Lung (tissue), 11 donors: ENCODE measurements at regions not wholly inside any gene's neighbourhood (a gene's known extent, or its start where the extent isn't known, plus 50 kb on each side); places are given as distances from the start of the nearest gene placed in this dataset.

Experiments
- ATAC-seq: fragments of 200-7000 bp; cut with Tn5 transposase; one replicate; pipeline ENCODE4 v1.9.1; 2020; ENCODE audit warnings: moderate number of reproducible peaks; ENCODE audit not compliant: insufficient read depth, low FRiP score
- DNase-seq, 3 donors: peaks; one replicate each; pipeline ENCODE4 v3.0.0-alpha.2; 2013 to 2017
- H3K27ac ChIP-seq, 2 donors: one replicate each; pipeline ENCODE4 v1.5.1; 2013; ENCODE audit warnings: mild to moderate bottlenecking in 2 of 2, moderate library complexity in 2 of 2, control low read depth in 1 of 2, inconsistent platforms in 1 of 2, low read depth in 1 of 2, low read length in 1 of 2
- H3K27me3 ChIP-seq, 3 donors: one replicate each; pipeline ENCODE4 v1.5.1; 2013; ENCODE audit warnings: low read length in 2 of 3; ENCODE audit not compliant: control insufficient read depth in 3 of 3, insufficient read depth in 3 of 3
- H3K36me3 ChIP-seq, 4 donors: one replicate each; pipeline ENCODE4 v1.5.1; 2013; ENCODE audit warnings: low read length in 4 of 4, mild to moderate bottlenecking in 1 of 4, moderate library complexity in 1 of 4; ENCODE audit not compliant: control insufficient read depth in 4 of 4, insufficient read depth in 4 of 4
- H3K4me1 ChIP-seq, 5 donors: one replicate each; pipeline ENCODE4 v1.5.1; 2013; ENCODE audit warnings: low read length in 5 of 5, mild to moderate bottlenecking in 2 of 5, moderate library complexity in 1 of 5; ENCODE audit not compliant: control insufficient read depth in 5 of 5, insufficient read depth in 5 of 5
- H3K4me3 ChIP-seq: one replicate; pipeline ENCODE4 v1.5.1; 2013; ENCODE audit warnings: mild to moderate bottlenecking, control low read depth, moderate library complexity
- H3K9ac ChIP-seq, 2 donors: one replicate each; pipeline ENCODE4 v1.5.1; 2013; ENCODE audit warnings: low read length in 2 of 2, control low read depth in 1 of 2; ENCODE audit not compliant: insufficient read depth in 1 of 2
- H3K9me3 ChIP-seq, 4 donors: one replicate each; pipeline ENCODE4 v1.5.1; 2013; ENCODE audit warnings: low read length in 3 of 4, mild to moderate bottlenecking in 1 of 4, moderate library complexity in 1 of 4; ENCODE audit not compliant: control insufficient read depth in 4 of 4, insufficient read depth in 3 of 4
- WGBS, 2 donors: extraction: QIAGEN DNeasy Blood & Tissue Kit; methylation state at CpG; one replicate each; pipeline ENCODE4 v1.1.7; 2013; 5-methylcytosine and 5-hydroxymethylcytosine counted together
- TF ChIP-seq, protein P1 (sequence below): IDR thresholded peaks from 2 replicates; pipeline ENCODE4 v1.5.1; 2012; ENCODE audit warnings: mild to moderate bottlenecking; ENCODE audit errors: control extremely low read depth, extremely low read depth
- donor health status: control.
- donor health status: control.
- donor health status: Bipolar disorder and iron deficiency.
- donor health status: healthy.
- donor health status: DM: yes; HTN: yes; CAD: no.

DNA sequence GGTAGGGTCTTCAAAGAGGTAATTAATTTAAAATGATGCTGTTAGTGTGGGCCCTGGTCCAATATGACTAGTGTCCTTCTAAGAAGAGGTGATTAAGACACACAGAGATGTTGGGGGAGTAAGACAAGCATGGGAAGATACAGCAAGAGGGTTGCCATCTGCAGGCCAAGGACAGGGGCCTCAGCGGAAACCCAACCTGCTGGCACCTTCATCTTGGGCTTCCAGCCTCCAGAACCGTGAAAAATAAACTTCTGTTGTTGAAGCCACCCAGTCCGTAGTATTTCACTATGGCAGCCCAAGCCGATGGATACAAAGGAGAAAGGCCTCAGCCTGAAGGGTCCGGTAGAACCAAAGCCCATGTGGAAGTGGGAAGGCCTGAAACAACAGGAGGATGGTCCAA lies 161.7 kb upstream of the UBE2E1 start:
- TF ChIP-seq, protein P1, sequence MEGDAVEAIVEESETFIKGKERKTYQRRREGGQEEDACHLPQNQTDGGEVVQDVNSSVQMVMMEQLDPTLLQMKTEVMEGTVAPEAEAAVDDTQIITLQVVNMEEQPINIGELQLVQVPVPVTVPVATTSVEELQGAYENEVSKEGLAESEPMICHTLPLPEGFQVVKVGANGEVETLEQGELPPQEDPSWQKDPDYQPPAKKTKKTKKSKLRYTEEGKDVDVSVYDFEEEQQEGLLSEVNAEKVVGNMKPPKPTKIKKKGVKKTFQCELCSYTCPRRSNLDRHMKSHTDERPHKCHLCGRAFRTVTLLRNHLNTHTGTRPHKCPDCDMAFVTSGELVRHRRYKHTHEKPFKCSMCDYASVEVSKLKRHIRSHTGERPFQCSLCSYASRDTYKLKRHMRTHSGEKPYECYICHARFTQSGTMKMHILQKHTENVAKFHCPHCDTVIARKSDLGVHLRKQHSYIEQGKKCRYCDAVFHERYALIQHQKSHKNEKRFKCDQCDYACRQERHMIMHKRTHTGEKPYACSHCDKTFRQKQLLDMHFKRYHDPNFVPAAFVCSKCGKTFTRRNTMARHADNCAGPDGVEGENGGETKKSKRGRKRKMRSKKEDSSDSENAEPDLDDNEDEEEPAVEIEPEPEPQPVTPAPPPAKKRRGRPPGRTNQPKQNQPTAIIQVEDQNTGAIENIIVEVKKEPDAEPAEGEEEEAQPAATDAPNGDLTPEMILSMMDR, result no peak
- Histone ChIP-seq H3K27ac (no peak overlapping the region), H3K4me3 (no peak overlapping the region), H3K9me3 (peaks cover 0 to 2% (median 0%) of the 10 kb centered on the region in 4 donors), H3K9ac (no peak overlapping the region), H3K4me1 (peaks cover 0 to 9% (median 0%) of the 10 kb centered on the region in 5 donors), H3K27me3 (no peaks in the 10 kb centered on the region), H3K36me3 (no peaks in the 10 kb centered on the region)
- DNase-seq (no peak), ATAC-seq (no peak)
- 97 to 99% methylated on average over 5 of the region's 5 CpGs for WGBS, 2 donors

DNA sequence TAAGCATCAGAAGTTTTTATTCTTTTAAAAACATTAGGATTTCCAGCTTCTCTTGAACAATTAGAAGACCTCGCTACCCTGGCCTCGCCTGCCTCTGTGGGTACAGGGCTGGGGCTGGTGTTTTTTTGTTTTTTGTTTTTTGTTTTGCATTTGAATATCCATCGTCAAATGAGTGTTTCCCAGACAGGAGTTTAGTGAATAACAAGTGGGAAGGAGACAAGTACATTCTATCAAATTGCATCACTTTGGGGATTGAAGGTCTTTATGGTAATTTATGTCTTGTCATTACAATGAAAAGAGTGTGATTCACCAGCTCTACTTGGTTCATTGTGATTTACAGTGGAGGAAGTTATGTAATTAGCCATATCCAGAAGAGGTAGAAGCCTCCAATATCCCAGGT lies 161.1 kb upstream of the UBE2E1 start:
- no peaks in the 10 kb centered on the region for H3K27me3 ChIP-seq
- TF ChIP-seq, protein P1, result no peak
- H3K27ac ChIP-seq, result no peak overlapping the region
- DNase-seq (no peak), ATAC-seq (no peak)
- no peak overlapping the region for H3K4me3 ChIP-seq
- H3K9ac ChIP-seq, result no peak overlapping the region
- peaks cover 0 to 2% (median 0%) of the 10 kb centered on the region in 4 donors for H3K9me3 ChIP-seq
- peaks cover 0 to 12% (median 0%) of the 10 kb centered on the region in 5 donors for H3K4me1 ChIP-seq
- H3K36me3 ChIP-seq, result no peaks in the 10 kb centered on the region
- 93 to 96% methylated on average over 3 of the region's 3 CpGs for WGBS, 2 donors

DNA sequence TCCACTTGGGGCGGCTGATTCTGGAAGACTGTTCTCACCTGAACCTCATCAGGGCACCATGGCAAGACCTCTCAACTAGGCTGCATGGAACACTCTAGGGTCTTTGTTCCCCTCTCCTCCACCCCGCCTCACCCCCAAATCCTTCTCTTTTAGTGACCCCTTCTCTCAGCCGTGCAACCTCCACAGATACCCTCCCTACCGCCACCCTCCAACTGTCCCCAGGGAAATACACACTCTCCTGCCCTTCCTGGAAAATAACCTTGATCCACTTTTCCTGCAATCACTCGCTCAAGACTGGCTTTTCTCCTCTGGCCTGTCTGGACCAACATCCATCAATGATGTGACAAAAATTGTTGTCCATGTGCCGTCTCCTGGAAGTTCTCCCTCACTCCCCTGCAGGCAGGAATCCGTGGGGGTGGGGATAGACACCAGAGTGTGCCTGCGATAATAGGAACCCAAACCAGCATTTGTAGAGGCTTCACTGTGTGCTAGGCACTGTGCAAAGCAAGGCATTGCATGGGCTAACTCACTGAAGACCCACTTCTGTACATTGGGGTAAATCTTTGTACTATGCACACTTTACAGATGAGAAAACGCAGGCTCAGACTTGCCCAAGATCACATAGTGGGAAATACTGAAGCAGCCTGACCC lies 160.1 kb upstream of the UBE2E1 start:
- H3K4me3 ChIP-seq, result no peak overlapping the region
- no peak overlapping the region for H3K9ac ChIP-seq
- no peak for ATAC-seq
- H3K27me3 ChIP-seq, result no peaks in the 10 kb centered on the region
- no peaks in the 10 kb centered on the region for H3K36me3 ChIP-seq
- peaks cover 0 to 2% (median 0%) of the 10 kb centered on the region in 4 donors for H3K9me3 ChIP-seq
- 86 to 91% methylated on average over 9 of the region's 9 CpGs for WGBS, 2 donors
- TF ChIP-seq, protein P1, result no peak
- peaks cover 0 to 10% (median 0%) of the 10 kb centered on the region in 5 donors for H3K4me1 ChIP-seq
- H3K27ac ChIP-seq, result no peak overlapping the region
- no peak for DNase-seq
